Esophagus squamous epithelium (tissue), 4 donors: ENCODE measurements at regions not wholly inside any gene's neighbourhood (a gene's known extent, or its start where the extent isn't known, plus 50 kb on each side); places are given as distances from the start of the nearest gene placed in this dataset.

Source experiments
- CTCF ChIP-seq, 6 experiments: fragments of 450-650 bp in 4 of 6; fragments of 200-600 bp in 2 of 6; sonication (generic) in 2 of 6; IDR thresholded peaks; one replicate each; pipeline ENCODE4 v1.5.1; 2016 to 2019; ENCODE audit warnings: antibody characterized with exemption in 6 of 6, mild to moderate bottlenecking in 4 of 6, moderate library complexity in 4 of 6
- POLR2A ChIP-seq, 4 donors: fragments of 450-650 bp; IDR thresholded peaks; one replicate each; pipeline ENCODE4 v1.6.1; 2017; ENCODE audit warnings: antibody characterized with exemption in 4 of 4, mild to moderate bottlenecking in 4 of 4, moderate library complexity in 3 of 4

GRCh38 chr6:81570681-81571080, 181.8 kb downstream of the TENT5A start:
- TF ChIP-seq CTCF (IDR thresholded peaks at IDR 0.05), result no peak
- TF ChIP-seq POLR2A (IDR thresholded peaks at IDR 0.05), result no peak
